HEK293T (cell line): ENCODE measurements at regions not wholly inside any gene's neighbourhood (a gene's known extent, or its start where the extent isn't known, plus 50 kb on each side); places are given as distances from the start of the nearest gene placed in this dataset.
"Not testable (repeated sequence)": the region's sequence is repeated elsewhere in the genome, so short reads cannot be mapped to it uniquely, and the experiment has no call there.

Source experiments
- CTCF ChIA-PET: fragments of 350-600 bp; formaldehyde crosslinking; extraction: SDS; loops from one replicate; lab custom pipeline; 2021; ENCODE audit warnings: antibody characterized with exemption, inconsistent platforms; lab: Yijun Ruan, JAX
- POLR2A ChIA-PET: fragments of 350-600 bp; formaldehyde crosslinking; extraction: SDS; loops from one replicate; lab custom pipeline; 2020; ENCODE audit warnings: antibody characterized with exemption, inconsistent platforms; lab: Yijun Ruan, JAX
- DNase-seq: peaks from one replicate; pipeline ENCODE4 v3.0.0; 2012; ENCODE audit warnings: mixed read lengths; ENCODE audit errors: extremely low spot score
- ARNT ChIP-seq: fragments of 450-650 bp; IDR thresholded peaks from 2 replicates; pipeline ENCODE4 v1.6.1; 2017; ENCODE audit warnings: mild to moderate bottlenecking
- BHLHE40 ChIP-seq: fragments of 450-650 bp; IDR thresholded peaks from 2 replicates; pipeline ENCODE4 v1.6.1; 2016; ENCODE audit warnings: mild to moderate bottlenecking, moderate library complexity, borderline replicate concordance
- CTBP1 ChIP-seq: fragments of 450-650 bp; IDR thresholded peaks from 2 replicates; pipeline ENCODE4 v1.6.1; 2016; ENCODE audit warnings: borderline replicate concordance
- ELF4 ChIP-seq: fragments of 450-650 bp; IDR thresholded peaks from 2 replicates; pipeline ENCODE4 v1.6.1; 2017; ENCODE audit warnings: antibody characterized with exemption
- FOXA1 ChIP-seq: fragments of 450-650 bp; IDR thresholded peaks from 2 replicates; pipeline ENCODE4 v1.6.1; 2016; ENCODE audit warnings: mild to moderate bottlenecking
- FOXK2 ChIP-seq: fragments of 450-650 bp; IDR thresholded peaks from 2 replicates; pipeline ENCODE4 v1.6.1; 2016; ENCODE audit warnings: mild to moderate bottlenecking
- FOXM1 ChIP-seq: fragments of 450-650 bp; IDR thresholded peaks from 2 replicates; pipeline ENCODE4 v1.6.1; 2017; ENCODE audit warnings: mild to moderate bottlenecking, borderline replicate concordance
- HDGF ChIP-seq: fragments of 450-650 bp; IDR thresholded peaks from 2 replicates; pipeline ENCODE4 v1.6.1; 2017; ENCODE audit warnings: antibody characterized with exemption, borderline replicate concordance
- L3MBTL2 ChIP-seq: fragments of 450-650 bp; conservative IDR thresholded peaks from 2 replicates; pipeline ENCODE4 v1.6.1; 2016; ENCODE audit warnings: mild to moderate bottlenecking
- LEF1 ChIP-seq: fragments of 450-650 bp; IDR thresholded peaks from 2 replicates; pipeline ENCODE4 v1.6.1; 2017; ENCODE audit warnings: mild to moderate bottlenecking, borderline replicate concordance
- NFRKB ChIP-seq: fragments of 450-650 bp; IDR thresholded peaks from 2 replicates; pipeline ENCODE4 v1.6.1; 2016; ENCODE audit warnings: mild to moderate bottlenecking, moderate library complexity
- SP1 ChIP-seq: fragments of 450-650 bp; IDR thresholded peaks from 2 replicates; pipeline ENCODE4 v1.6.1; 2017
- SUZ12 ChIP-seq: fragments of 450-650 bp; IDR thresholded peaks from 2 replicates; pipeline ENCODE4 v1.6.1; 2016; ENCODE audit warnings: mild to moderate bottlenecking
- TARDBP ChIP-seq: fragments of 450-650 bp; IDR thresholded peaks from 2 replicates; pipeline ENCODE4 v1.6.1; 2016
- ZNF384 ChIP-seq: fragments of 450-650 bp; IDR thresholded peaks from 2 replicates; pipeline ENCODE4 v1.6.1; 2016
- TF ChIP-seq, protein P1 (sequence below): fragments of 450-650 bp; IDR thresholded peaks from 2 replicates; pipeline ENCODE4 v1.6.1; 2016

DNA sequence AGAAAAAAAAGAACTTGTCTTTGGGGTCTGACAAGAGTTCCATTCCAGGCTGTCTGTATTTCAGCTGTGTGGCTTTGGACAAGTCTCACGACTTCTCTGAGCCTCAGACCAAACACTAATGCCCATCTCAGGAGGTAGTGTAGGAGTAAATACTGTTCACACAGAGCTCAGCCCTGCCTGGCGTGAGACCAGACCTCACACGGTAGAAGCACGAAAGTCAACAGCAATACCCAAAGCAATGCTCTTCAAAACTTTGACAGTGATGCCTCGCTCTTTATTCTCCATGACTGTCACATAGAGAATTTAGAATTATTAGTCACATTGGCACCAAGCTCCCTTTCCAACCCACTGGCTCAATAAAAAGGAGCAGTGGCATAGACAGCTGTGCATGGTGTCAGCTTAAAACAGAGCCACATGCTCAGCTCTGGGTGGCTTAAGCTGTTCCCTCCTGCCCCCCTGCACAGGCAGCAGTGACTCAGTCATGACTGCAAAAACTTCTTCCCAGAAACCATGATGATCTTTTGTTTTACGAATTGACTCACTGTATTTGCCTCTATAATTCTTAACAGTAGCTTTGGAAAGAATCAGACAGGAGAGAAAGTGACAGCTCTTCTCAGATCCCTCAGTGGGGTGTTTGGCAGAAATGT lies 74.0 kb upstream of the PHF21B start:
- TF ChIP-seq ZNF384 (no peak), CTBP1 (no peak), FOXK2 (no peak), HDGF (no peak), ARNT (no peak), FOXA1 (no peak), BHLHE40 (no peak)
- TF ChIP-seq, protein P1, sequence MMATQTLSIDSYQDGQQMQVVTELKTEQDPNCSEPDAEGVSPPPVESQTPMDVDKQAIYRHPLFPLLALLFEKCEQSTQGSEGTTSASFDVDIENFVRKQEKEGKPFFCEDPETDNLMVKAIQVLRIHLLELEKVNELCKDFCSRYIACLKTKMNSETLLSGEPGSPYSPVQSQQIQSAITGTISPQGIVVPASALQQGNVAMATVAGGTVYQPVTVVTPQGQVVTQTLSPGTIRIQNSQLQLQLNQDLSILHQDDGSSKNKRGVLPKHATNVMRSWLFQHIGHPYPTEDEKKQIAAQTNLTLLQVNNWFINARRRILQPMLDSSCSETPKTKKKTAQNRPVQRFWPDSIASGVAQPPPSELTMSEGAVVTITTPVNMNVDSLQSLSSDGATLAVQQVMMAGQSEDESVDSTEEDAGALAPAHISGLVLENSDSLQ: no peak
- ChIA-PET POLR2A (no interaction called here), CTCF (interaction anchor here (0.6 kb wide), 2 partner anchors 32 to 580 kb away, joined by 4 read pairs; no protein-coding TSS in a partner anchor)
- DNase-seq: no peak

DNA sequence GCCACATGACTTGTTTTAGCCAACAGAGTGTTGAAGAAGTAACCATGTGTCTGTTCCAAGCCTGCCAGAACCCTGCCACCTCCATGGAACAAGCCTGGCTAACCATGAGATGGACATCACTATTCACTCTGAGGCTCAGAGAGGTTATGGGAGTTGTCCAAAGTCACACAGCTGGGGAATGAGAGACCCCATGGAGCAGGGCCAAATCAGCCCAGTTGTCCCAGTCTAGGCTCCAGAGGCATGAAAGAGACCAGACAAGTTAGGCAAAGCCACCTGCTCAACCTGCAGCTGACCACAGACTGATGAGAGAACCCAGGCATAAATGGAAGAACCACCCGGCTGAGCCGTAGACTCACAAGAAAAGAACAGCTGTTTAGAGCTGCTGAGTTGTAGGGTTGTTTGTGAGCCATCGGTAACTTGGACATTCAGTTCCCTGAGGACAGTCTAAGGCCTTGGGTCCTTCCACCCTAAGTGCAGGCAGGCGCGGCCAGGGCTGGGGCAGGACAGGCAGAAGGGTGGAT lies 74.7 kb upstream of the PHF21B start:
- no peak for DNase-seq
- POLR2A ChIA-PET: no interaction called here
- CTCF ChIA-PET: no interaction called here
- TF ChIP-seq BHLHE40 (no peak), TARDBP (no peak), ARNT (no peak), FOXA1 (no peak), CTBP1 (no peak)

DNA sequence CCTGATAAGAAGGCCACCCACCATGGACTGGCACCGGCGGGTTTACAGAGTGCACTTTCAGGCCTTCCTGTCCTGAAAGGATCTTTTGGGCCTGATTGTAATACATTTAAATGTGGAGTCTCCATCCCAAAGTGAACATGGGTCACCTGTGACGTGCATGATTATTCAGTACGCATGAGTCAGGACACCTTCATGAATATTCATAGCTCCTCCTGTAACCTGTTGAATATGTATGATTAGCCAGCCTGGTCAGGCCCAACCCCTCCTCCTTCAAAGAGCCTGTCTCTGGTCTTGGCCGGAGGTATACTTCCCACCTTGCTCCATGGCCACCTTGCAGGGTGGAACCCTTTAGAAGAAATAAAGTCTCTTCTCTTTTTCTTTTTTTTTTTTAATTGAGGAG lies 75.9 kb upstream of the NUP50 start:
- POLR2A ChIA-PET: no interaction called here
- CTCF ChIA-PET: interaction anchor here (1.6 kb wide), 1 partner anchor 8 kb away, joined by 11 read pairs; no protein-coding TSS in a partner anchor
- no peak for DNase-seq
- TF ChIP-seq FOXK2: no peak
- TF ChIP-seq, protein P1: no peak
- TF ChIP-seq L3MBTL2: no peak
- no peak for TF ChIP-seq TARDBP
- TF ChIP-seq HDGF: no peak
- no peak for TF ChIP-seq LEF1
- no peak for TF ChIP-seq ARNT
- no peak for TF ChIP-seq NFRKB
- no peak for TF ChIP-seq SP1
- no peak for TF ChIP-seq CTBP1
- TF ChIP-seq FOXA1: no peak
- no peak for TF ChIP-seq BHLHE40
- TF ChIP-seq ZNF384: no peak
- TF ChIP-seq SUZ12: no peak
- no peak for TF ChIP-seq ELF4
- TF ChIP-seq FOXM1: no peak

DNA sequence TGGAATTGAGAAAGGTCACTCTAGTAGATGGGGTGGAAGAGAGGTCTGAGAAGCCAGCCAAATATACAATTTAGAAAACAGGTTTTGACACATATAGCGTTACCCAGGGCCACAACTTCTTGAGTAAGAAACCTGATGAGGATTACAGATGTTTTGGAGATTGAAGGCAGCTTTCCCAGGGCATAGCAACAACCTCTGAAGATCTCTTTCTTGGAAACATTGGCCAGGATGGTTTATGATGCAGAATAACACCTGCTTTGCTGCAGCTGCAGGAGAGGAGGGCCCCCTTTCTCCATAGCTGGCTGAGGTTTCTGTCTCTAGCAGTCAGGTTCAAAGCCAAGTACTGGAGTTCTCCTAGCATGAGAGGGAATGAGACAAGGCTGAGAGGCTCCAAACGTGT lies 75.1 kb upstream of the NUP50 start:
- POLR2A ChIA-PET: no interaction called here
- CTCF ChIA-PET: interaction anchor here (1.6 kb wide), 1 partner anchor 7 kb away, joined by 11 read pairs; no protein-coding TSS in a partner anchor
- TF ChIP-seq BHLHE40: no peak
- no peak for TF ChIP-seq SP1
- TF ChIP-seq CTBP1: no peak
- TF ChIP-seq HDGF: no peak
- TF ChIP-seq LEF1: no peak
- no peak for DNase-seq

DNA sequence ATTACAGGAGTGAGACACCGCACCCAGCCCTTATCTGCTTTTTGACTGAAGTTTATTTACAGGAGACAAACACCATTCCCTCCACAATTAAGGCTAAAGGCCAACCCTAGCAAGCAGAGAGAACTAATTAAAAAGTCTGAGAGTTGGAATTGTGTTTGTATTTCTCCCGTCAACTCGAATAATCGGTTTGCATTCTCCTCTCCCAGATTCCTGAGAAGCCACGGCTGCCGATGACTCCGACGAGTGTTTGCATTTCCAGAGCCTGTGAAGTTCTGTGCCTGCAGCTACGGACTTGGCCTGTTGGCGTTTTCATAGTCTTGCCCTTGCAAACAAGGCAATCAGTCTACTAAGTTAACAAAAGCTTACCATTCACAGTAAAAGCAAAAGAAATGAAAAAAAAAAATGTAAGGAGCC lies 73.2 kb upstream of the NUP50 start:
- CTCF ChIA-PET: no interaction called here
- POLR2A ChIA-PET: interaction anchor here (0.7 kb wide), 1 partner anchor 269 kb away, joined by 3 read pairs; no protein-coding TSS in a partner anchor
- no peak for TF ChIP-seq NFRKB
- TF ChIP-seq L3MBTL2: no peak
- no peak for DNase-seq

DNA sequence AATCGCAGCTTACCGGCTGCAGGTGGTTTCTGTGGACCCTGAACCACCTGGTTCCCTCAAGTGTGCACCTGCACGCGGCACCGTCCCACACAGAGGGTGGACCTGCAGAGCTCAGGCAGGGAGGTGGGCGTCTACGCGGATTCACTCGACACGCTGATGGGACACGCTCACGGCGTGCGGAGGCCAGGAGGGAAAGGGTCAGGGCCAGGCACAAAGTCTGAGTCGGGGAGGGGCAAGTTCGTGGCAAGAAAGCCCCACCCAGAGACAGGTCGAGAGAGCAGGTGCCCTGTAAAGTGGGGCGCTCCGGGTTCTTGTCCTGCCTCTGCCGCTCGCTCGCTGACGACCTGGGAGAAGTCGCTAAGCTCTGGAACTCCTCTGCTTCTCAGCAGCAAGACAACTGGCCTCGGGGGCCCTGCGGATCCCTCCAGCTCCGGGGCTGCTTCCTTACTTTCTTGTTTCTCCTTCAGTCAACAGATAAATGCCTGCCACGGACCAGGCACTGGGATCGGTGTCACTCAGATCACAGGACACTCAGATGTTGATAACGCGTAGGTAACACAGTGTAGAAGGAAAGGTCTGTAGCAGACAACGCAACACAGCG lies 72.4 kb upstream of the NUP50 start:
- CTCF ChIA-PET: no interaction called here
- TF ChIP-seq HDGF: no peak
- TF ChIP-seq ELF4: no peak
- no peak for TF ChIP-seq NFRKB
- no peak for TF ChIP-seq FOXK2
- no peak for TF ChIP-seq LEF1
- no peak for TF ChIP-seq ARNT
- no peak for TF ChIP-seq ZNF384
- TF ChIP-seq FOXA1: no peak
- no peak for TF ChIP-seq FOXM1
- no peak for TF ChIP-seq SP1
- POLR2A ChIA-PET: no interaction called here
- DNase-seq: no peak

DNA sequence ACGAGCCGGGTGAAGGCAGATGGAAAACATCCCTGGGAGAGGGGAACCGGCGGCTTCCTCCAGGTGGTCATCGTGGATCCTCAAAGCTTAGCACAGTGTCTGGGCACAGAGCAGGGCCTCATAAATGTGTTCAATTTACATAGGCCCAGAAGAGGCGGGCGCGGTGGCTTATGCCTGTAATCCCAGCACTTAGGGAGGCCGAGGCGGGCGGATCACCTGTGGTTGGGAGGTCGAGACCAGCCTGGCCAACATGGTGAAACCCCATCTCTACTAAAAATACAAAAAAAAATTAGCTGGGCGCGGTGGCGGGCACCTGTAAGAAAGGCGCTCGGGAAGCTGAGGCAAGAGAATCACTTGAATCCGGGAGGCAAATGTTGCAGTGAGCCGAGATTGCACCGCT lies 71.8 kb upstream of the NUP50 start:
- POLR2A ChIA-PET: not testable (repeated sequence)

More for the DNA sequence above, 71.8 kb upstream of the NUP50 start:
- CTCF ChIA-PET, DNase-seq: not testable (repeated sequence)
